ENCODE measurements at regions not wholly inside any gene's neighbourhood (a gene's known extent, or its start where the extent isn't known, plus 50 kb on each side); places are given as distances from the start of the nearest gene placed in this dataset.

GRCh38 chr12:27193854-27194544 lies 50.1 kb upstream of the STK38L start:
- H3K9me3 ChIP-seq (ENCODE audit: control insufficient read depth in 1 of 2, insufficient read depth in 1 of 2, low read depth in 1 of 2, low read length in 2 of 2), result no peaks in the 10 kb centered on the region
- H3K9ac ChIP-seq (ENCODE audit: low read length), result no peak overlapping the region
- H3K4me2 ChIP-seq (ENCODE audit: low read length), result no peak overlapping the region
- POLR2A ChIA-PET, result no interaction called here
- H3K27ac ChIP-seq (ENCODE audit: low read depth, low read length), result no peak overlapping the region
- no peaks in the 10 kb centered on the region for H3K4me1 ChIP-seq (ENCODE audit: control insufficient read depth in 1 of 2, insufficient read depth in 2 of 2, low read length in 2 of 2)
- TF ChIP-seq SP1 (IDR thresholded peaks at IDR 0.05; ENCODE audit: low read depth) (no peak), YY1 (IDR thresholded peaks at IDR 0.05; ENCODE audit: extremely low read depth, insufficient replicate concordance, low read depth, low read length) (no peak), POLR2A (IDR thresholded peaks at IDR 0.05; ENCODE audit: borderline replicate concordance, extremely low read depth, insufficient read depth, insufficient read length) (no peak), POLR2AphosphoS5 (IDR thresholded peaks at IDR 0.05; ENCODE audit: low read depth, low read length) (no peak)
- H3K79me2 ChIP-seq (ENCODE audit: insufficient read depth, low read length), result no peaks in the 10 kb centered on the region
- ATAC-seq (no peak), DNase-seq (ENCODE audit: low read depth, low spot score) (no peak)
- RAD21 ChIA-PET (ENCODE audit: low non-redundant PET in 1 of 2, low total read pairs in 2 of 2, uncharacterized antibody in 2 of 2, unreplicated experiment in 2 of 2), result no interaction called here
- H3K36me3 ChIP-seq (ENCODE audit: control insufficient read depth in 1 of 2, insufficient read depth in 2 of 2, low read length in 2 of 2), result no peaks in the 10 kb centered on the region
- intact Hi-C loops (cut with micrococcal nuclease), result no loop called here
- BruUV-seq (replicated peaks), result no TSS peak
- no peaks in the 10 kb centered on the region for H3K27me3 ChIP-seq (ENCODE audit: insufficient read depth, low read length)
- H3K9me2 ChIP-seq (ENCODE audit: insufficient read depth), result no peaks in the 10 kb centered on the region
- CTCF ChIA-PET, result interaction anchor here (0.8 kb wide), 1 partner anchor 14 kb away, joined by 3 read pairs; no protein-coding TSS in a partner anchor
- H2AFZ ChIP-seq (ENCODE audit: low read depth, low read length, poor library complexity, severe bottlenecking), result no peak overlapping the region
- H4K20me1 ChIP-seq (ENCODE audit: insufficient read depth), result no peaks in the 10 kb centered on the region
- H3K4me3 ChIP-seq (replicated peaks in 1 of 2; ENCODE audit: low read depth in 1 of 2, low read length in 2 of 2), result no peak overlapping the region

All from HCT116 (cell line).